SH-SY5Y (cell line): ENCODE measurements at regions not wholly inside any gene's neighbourhood (a gene's known extent, or its start where the extent isn't known, plus 50 kb on each side); places are given as distances from the start of the nearest gene placed in this dataset.

Experiments used
- GATA2 ChIP-seq: IDR thresholded peaks from 2 replicates; pipeline ENCODE4 v1.6.1; 2011; ENCODE audit warnings: mild to moderate bottlenecking, low read depth, low read length
- GATA3 ChIP-seq: IDR thresholded peaks from 2 replicates; pipeline ENCODE4 v1.6.1; 2011; ENCODE audit warnings: low read depth, mild to moderate bottlenecking, low read length, moderate library complexity

DNA sequence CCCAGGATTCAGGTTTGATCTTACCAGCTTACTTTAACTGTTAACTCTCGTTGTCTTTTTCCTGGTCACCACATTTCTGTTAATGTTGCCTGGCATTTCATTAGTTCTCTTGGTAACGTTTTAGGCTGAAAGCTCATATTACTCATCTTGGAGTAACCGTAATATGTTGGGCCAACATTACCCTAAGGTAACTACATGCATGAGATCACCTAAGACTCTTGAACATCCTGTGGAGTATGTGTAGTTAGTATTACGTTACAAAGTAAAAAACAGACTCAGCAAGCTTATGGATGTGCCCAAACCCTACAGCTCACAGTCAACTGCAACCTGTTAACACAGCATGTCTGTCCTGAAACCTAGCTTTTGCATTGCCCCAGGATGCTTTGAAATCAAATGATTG is 203.3 kb upstream of the HS3ST1 start:
- TF ChIP-seq GATA2 (no peak), GATA3 (no peak)
